ENCODE measurements at regions not wholly inside any gene's neighbourhood (a gene's known extent, or its start where the extent isn't known, plus 50 kb on each side); places are given as distances from the start of the nearest gene placed in this dataset.

Small RNA genes in the stretch of these regions (small RNA-seq; reads per million reads assigned to genes)
- gene AC174048.1 (0 reads per million in 2 donors), gene RF00561 (0 reads per million in 2 donors)
